NCI-H82 treated with DMSO at 0.1 percent for 48 hours (cell line): ENCODE measurements at regions not wholly inside any gene's neighbourhood (a gene's known extent, or its start where the extent isn't known, plus 50 kb on each side); places are given as distances from the start of the nearest gene placed in this dataset.

Source experiments
- DNase-seq: peaks from one replicate; lab custom pipeline; 2025; ENCODE audit not compliant: unreplicated experiment; lab: John Stamatoyannopoulos, UW

- no peak for DNase-seq
Measured at GRCh38 chr3:59698091-59698490, 648.3 kb upstream of the CFAP20DC start.

DNA sequence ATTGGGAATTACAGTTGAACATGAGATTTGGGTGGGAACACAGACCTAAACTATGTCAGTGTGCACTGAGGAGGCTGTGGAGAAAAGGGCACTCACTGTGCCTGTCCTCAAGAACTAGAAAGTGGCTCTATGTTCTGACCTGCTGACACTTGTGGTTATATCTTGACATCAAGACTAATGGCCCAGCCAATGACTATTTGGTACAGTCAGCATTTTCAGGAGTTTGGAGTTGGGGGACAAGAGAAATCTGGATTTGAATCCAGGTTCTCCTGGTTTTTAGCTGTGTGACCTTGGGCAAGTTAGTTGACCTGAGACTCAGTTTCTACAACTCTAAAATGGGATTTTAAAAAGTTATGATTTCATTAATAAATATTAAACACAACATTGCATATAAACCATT is 647.0 kb upstream of the CFAP20DC start:
- DNase-seq, result no peak

- no peak for DNase-seq
Measured at GRCh38 chr3:59695860-59696259, 646.0 kb upstream of the CFAP20DC start.

DNA sequence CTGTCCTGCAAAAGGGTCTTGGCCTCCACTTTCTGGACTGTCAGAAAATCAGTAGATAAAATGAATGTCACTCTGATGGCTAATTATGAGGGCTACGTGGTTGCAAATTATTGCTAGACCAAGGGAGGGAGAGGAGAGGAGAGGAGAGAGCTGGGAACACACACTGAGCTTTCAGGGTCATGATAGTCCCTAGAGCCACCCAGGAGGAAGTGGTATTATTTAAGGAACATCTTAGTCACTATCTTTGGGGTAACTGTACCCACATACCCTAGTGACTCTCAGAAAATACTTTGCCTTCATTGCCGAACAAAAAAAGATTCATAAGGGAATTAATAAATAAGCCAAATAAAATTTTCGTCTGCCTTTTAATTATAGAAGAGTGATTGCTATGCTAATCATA is 642.3 kb upstream of the CFAP20DC start:
- no peak for DNase-seq

DNA sequence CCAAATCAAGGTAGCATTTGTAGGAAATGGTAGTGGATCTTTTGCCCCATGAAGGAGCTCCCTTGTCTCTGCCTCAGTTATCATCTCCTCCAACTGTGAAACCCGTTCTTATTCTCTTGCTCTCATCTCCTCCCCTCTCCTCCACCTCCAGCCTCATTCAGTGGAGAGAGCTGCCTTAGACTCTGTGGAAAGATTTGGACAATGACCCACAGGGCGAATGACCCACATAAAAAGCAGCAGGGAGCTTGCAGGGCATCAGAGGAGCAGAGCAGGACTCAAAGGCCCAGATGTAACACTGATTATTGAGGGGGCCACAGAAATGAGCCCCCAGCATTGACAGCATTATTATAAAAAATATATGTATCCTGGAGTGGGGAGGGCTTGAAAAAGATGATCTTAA is 641.1 kb upstream of the CFAP20DC start:
- no peak for DNase-seq

- no peak for DNase-seq
Measured at GRCh38 chr3:59688636-59689035, 638.8 kb upstream of the CFAP20DC start.

GRCh38 chr3:59685432-59685831 is 635.6 kb upstream of the CFAP20DC start:
- DNase-seq, result no peak

DNA sequence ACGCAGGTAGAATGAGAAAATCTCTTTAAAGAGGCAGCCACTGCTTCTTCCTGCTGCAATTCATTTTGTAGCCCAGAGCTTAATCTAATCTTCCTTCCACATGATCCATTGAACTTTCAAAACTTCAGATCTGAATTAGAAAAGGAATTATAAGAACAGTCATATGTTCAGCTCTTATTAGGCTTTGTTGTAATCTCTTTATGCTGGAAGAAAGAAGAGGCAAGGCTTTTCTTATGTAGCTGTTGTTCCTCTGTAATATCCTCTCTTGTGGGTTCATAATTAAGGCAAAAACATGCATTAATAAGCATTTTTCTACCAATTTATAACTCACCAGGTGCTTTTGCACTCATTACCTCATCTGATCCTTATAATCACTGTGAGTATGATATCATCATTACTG is 634.9 kb upstream of the CFAP20DC start:
- no peak for DNase-seq

DNA sequence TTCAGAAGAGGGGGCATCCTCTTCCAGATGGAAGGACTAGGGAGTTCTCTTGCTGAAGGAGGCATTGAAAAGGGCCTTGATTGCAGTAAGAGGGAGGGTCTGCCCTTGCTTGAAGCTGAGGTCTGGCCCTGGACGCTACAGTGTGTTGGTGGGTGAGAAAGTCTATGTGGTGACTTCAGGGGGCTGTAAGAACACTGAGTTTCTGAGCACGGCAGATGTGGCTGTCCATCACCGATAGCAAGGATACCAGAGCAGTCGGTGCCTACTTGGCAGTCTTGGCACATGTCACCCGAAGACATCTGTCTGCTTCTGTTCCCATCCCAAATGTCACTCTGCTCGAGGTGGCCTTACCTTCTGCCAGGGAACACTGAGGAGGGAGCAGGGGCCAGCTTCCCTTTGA is 631.1 kb upstream of the CFAP20DC start:
- no peak for DNase-seq

DNA sequence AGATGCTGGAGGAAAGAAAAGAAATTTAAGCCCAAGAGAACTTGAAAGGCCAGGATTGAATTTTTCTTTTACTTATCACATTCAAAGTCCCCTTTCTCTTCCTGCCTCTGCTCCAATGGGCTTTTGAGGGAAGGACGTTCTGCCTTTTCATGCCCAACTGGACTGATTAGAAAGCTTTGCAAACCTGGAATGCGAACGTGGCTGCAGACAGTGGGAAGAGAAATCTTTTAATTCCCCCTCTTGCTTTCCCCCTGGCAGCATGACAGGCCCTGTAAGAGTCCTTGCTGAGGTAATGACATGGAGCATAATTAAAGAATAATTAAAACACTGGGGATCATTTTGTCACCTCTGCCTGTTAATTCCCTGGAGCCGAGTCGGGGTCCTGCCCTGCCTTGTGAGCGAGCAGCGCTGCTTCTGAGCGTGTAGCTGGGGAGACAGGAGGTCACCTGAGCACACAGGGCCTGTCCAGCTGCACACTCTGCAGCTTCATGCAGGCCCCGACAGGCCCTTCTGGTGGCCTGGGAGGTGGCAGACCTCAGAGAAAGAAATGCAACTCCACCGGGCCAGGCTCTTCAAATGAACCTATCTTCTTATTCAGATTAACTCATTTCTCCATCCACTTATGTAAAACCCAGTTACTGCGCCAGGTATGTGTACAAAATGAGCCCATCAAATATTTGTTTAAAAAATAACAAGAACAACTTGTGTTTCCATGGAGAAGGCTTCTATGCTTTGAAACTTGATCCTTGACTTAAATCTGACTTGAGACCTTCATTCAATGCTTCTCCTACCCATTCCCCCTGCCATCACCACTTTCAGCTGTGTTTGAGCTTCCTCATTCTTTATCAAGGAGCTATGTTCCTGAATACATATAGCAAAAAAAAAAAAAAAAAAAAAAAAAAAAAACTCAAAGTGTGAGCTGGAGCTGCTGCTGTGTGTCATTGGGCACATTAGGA is 628.2 kb upstream of the CFAP20DC start:
- DNase-seq, result no peak

- no peak for DNase-seq
Measured at GRCh38 chr3:59675495-59675894, 625.7 kb upstream of the CFAP20DC start.

DNA sequence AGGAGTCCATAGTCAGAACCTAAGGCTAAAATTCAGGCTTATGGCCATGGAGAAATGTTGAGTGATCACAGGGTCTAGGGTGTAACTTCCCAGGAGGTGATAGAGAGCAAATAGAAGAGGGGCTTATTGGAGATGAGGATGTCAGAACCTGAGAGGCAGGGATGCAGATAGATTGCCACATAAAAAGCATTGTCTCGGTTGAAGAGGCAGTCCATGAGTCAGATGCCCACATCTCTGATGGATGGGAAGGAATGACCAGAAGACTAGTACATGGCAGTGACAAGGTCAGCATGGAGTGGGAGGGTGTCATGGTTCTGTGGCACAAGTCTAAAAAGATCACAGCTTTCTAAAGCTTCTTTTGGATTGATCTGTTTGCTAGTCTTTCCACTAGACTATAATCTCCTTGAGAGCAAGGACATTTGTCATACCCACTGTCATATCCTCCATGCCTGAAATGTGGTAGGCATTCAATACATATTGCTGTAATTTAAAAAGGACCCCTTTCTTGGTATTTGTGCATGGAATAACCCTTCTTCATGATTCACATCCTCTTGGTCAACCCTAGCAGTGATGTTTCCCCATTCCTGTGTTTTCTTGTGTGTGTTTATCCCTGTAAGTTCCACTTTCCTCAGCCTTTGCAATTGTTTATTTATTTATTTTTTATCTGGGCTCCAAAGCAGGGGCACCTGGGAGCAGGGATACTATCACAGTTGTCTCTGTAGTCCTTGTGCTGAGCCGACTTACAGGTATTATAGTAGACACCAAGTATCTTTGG is 613.4 kb upstream of the CFAP20DC start:
- no peak for DNase-seq

GRCh38 chr3:59660852-59661625 is 611.2 kb upstream of the CFAP20DC start:
- DNase-seq, result no peak

DNA sequence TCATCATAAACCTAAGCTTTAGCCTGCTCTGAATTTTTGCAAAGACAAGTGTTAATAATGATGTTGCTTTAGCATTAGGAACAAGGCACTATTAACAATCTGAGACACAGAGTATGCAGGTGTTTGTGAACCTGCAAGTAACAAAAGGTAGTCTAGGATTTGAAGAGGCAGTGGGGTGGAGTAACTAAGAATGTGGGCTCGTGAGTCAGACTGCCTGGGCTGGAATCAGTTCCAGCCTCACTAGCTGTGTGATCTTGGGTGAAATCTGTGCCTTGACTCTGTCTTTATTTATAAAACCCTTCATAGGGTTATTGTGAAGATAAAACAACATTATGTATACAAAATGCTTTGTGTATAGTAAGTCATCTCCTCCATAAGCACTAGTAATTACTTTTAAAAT is 610.6 kb upstream of the CFAP20DC start:
- no peak for DNase-seq

DNA sequence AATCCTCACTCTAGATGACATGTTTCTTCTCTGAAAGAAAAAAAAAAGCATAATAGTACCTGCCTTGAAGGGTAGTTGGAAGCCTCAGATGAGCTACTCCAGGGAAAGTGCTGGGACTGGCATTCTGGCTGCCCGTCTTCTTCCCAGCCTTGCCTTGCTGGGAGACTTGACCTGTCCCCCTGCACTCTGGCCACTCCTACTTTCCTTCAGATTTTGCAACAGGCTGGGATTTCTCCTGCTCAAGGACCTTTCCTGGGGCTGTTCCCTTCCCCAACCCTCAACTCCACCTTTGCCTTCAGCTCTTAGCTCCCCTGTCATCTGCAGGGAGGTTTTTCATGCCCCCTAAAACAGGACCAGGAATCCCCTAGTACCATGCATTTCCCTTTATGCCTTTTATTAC is 609.9 kb upstream of the CFAP20DC start:
- no peak for DNase-seq

DNA sequence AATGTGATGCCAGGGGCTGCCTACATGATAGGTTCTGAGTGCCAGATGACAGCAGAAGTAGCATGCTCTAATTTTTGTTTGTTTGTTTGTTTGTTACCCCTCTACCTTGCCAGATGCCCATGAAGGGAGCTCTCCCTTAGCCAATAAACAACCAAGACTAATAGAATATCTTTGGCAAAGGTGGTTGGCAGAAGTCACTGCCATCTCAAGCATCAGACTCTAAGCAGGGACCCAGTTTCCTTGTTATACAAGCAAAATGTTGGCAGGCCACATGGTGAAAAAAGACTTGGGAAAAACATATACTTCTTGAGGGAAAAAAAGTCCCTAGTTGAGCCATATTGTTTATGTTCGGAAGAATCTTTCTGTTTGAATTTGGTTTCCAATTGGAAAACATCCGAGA is 609.0 kb upstream of the CFAP20DC start:
- DNase-seq, result no peak

DNA sequence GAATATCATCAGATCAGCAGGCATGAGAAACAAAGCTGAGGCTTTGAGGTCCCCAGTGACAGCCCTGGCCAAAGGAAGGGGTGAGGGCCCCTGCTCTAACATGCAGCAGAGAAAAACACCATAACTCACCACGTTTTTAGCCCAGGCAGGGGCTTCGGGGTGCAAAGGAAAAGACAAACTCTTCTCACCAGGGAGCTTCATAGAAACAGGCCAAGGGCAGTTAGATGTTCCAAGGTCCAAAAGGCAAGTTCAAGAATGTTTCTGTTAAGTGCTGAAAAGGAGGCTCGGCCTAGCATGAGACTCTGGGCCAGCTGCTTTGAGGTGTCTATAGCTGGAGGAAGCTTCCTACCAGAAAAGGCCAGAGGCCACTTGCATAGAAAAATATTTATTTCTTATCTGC is 608.4 kb upstream of the CFAP20DC start:
- no peak for DNase-seq

- DNase-seq, result no peak
Measured at GRCh38 chr3:59655418-59656015, 605.7 kb upstream of the CFAP20DC start.

GRCh38 chr3:59654480-59655417 is 604.9 kb upstream of the CFAP20DC start:
- no peak for DNase-seq

DNA sequence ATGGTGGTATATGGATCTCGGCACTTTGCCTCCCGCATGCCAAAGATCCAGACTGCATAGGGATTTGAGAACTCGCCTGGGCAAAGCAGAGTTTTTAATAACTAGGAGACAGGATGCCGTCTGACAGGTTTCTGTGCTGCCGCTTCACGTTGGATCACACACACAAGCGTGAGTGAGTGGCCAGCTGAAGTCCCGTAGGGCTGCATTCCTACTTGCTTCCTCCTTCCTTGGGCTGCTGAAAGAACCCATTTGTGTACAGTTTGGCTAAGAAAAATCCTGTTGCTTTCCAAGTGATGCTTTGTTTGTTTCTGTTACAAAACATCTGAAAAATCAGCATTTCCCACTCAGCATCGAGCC is 604.3 kb upstream of the CFAP20DC start:
- no peak for DNase-seq
